ENCODE measurements at regions not wholly inside any gene's neighbourhood (a gene's known extent, or its start where the extent isn't known, plus 50 kb on each side); places are given as distances from the start of the nearest gene placed in this dataset.

GRCh38 chr21:38972078-38972477 is 166.3 kb downstream of the ETS2 start:
- Histone ChIP-seq H2AFZ (replicated peaks; ENCODE audit: low read length, poor library complexity) (no peak overlapping the region), H3K9me3 (ENCODE audit: control insufficient read depth, insufficient read depth, low read length) (no peaks in the 10 kb centered on the region), H3K4ac (ENCODE audit: low read depth, low read length) (no peak overlapping the region), H2AK9ac (replicated peaks; ENCODE audit: low read depth, low read length, poor library complexity) (no peak overlapping the region), H3K23ac (ENCODE audit: low read depth, low read length) (no peak overlapping the region), H3K14ac (replicated peaks; ENCODE audit: low read depth, low read length) (no peak overlapping the region), H2BK20ac (ENCODE audit: low read depth, low read length) (no peak overlapping the region), H2BK5ac (ENCODE audit: low read depth, low read length, poor library complexity, severe bottlenecking) (no peak overlapping the region), H4K8ac (ENCODE audit: low read depth in 2 of 2, low read length in 2 of 2) (no peak overlapping the region), H4K5ac (ENCODE audit: low read depth, low read length) (no peak overlapping the region), H4K20me1 (ENCODE audit: insufficient read depth, low read length) (no peaks in the 10 kb centered on the region), H4K91ac (ENCODE audit: insufficient read depth, low read depth, low read length) (no peak overlapping the region), H3K79me1 (ENCODE audit: low read depth in 1 of 2, low read length in 2 of 2) (no peaks in the 10 kb centered on the region), H3K18ac (ENCODE audit: low read depth, low read length) (no peak overlapping the region), H3K56ac (ENCODE audit: extremely low read depth, insufficient read depth, low read length) (no peak overlapping the region), H3K27ac (ENCODE audit: insufficient read depth, low read length) (no peak overlapping the region), H3K4me1 (ENCODE audit: control insufficient read depth, insufficient read depth, low read length) (no peaks in the 10 kb centered on the region), H3K4me2 (ENCODE audit: low read depth, low read length) (no peak overlapping the region), H3K36me3 (ENCODE audit: control insufficient read depth, insufficient read depth, low read length) (no peaks in the 10 kb centered on the region), H3K9me1 (ENCODE audit: insufficient read depth, low read length) (no peaks in the 10 kb centered on the region), H3K9ac (ENCODE audit: low read depth, low read length) (no peak overlapping the region), H2BK120ac (ENCODE audit: low read depth, low read length) (no peak overlapping the region), H2BK15ac (ENCODE audit: low read depth, low read length) (no peak overlapping the region), H2AK5ac (ENCODE audit: low read depth, low read length) (peak overlapping the region; percentile 33; the same call in 1 of the 2 replicates), H3K27me3 (ENCODE audit: control insufficient read depth, insufficient read depth, low read length) (no peaks in the 10 kb centered on the region), H3K4me3 (ENCODE audit: insufficient read depth, low read depth, low read length) (no peak overlapping the region)
- ChIA-PET POLR2A (ENCODE audit: unreplicated experiment) (no interaction called here), CTCF (no interaction called here)
- DNase-seq (no peak), ATAC-seq (ENCODE audit: low read depth) (no peak)
- no TSS peak for BruUV-seq (replicated peaks)
- TF ChIP-seq, protein P1, sequence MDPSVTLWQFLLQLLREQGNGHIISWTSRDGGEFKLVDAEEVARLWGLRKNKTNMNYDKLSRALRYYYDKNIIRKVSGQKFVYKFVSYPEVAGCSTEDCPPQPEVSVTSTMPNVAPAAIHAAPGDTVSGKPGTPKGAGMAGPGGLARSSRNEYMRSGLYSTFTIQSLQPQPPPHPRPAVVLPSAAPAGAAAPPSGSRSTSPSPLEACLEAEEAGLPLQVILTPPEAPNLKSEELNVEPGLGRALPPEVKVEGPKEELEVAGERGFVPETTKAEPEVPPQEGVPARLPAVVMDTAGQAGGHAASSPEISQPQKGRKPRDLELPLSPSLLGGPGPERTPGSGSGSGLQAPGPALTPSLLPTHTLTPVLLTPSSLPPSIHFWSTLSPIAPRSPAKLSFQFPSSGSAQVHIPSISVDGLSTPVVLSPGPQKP (IDR thresholded peaks at IDR 0.05; ENCODE audit: borderline replicate concordance, low read depth, low read length): no peak
- TF ChIP-seq FOS (IDR thresholded peaks at IDR 0.05; ENCODE audit: low read depth, low read length): no peak
- no peak for TF ChIP-seq RAD21 (IDR thresholded peaks at IDR 0.05; ENCODE audit: low read length)
- TF ChIP-seq NFE2L2 (IDR thresholded peaks at IDR 0.05; ENCODE audit: low read depth, low read length): no peak
- TF ChIP-seq CEBPB (IDR thresholded peaks at IDR 0.05; ENCODE audit: low read depth, low read length): no peak
- no peak for TF ChIP-seq POLR2A (IDR thresholded peaks at IDR 0.05; ENCODE audit: low read depth, low read length)
- TF ChIP-seq, protein P2, sequence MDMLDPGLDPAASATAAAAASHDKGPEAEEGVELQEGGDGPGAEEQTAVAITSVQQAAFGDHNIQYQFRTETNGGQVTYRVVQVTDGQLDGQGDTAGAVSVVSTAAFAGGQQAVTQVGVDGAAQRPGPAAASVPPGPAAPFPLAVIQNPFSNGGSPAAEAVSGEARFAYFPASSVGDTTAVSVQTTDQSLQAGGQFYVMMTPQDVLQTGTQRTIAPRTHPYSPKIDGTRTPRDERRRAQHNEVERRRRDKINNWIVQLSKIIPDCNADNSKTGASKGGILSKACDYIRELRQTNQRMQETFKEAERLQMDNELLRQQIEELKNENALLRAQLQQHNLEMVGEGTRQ (IDR thresholded peaks at IDR 0.05; ENCODE audit: low read depth, low read length): no peak
- TF ChIP-seq MXI1 (IDR thresholded peaks at IDR 0.05; ENCODE audit: borderline replicate concordance, low read depth, low read length): no peak
- TF ChIP-seq CTCF (conservative IDR thresholded peaks at IDR 0.05; ENCODE audit: low read depth, low read length): no peak
- TF ChIP-seq BHLHE40 (IDR thresholded peaks at IDR 0.05; ENCODE audit: low read depth, low read length): no peak
- no peak for TF ChIP-seq RFX5 (IDR thresholded peaks at IDR 0.05; ENCODE audit: low read depth, low read length)
- no peak for TF ChIP-seq RCOR1 (IDR thresholded peaks at IDR 0.05; ENCODE audit: insufficient replicate concordance, low read length)
- TF ChIP-seq SMC3 (IDR thresholded peaks at IDR 0.05; ENCODE audit: low read depth, low read length): no peak
- no peak for TF ChIP-seq MAZ (IDR thresholded peaks at IDR 0.05; ENCODE audit: borderline replicate concordance, low read depth, low read length)
- TF ChIP-seq MAFK (IDR thresholded peaks at IDR 0.05; ENCODE audit: low read depth, low read length): no peak
- in situ Hi-C loops (cut with MboI; ENCODE audit: low sequenced_read_pairs): no loop called here
- intact Hi-C loops (cut with micrococcal nuclease): no loop called here
- dilution Hi-C loops (cut with HindIII; ENCODE audit: low sequenced_read_pairs, unreplicated experiment): no loop called here
- WGBS, 2 experiments (ENCODE audit: extremely low coverage in 2 of 2, insufficient read length in 1 of 2): no CpG with 5 or more reads among the region's 10 CpGs
